DOHH2 (cell line): ENCODE measurements at regions not wholly inside any gene's neighbourhood (a gene's known extent, or its start where the extent isn't known, plus 50 kb on each side); places are given as distances from the start of the nearest gene placed in this dataset.

Experiments used
- CTCF ChIP-seq: fragments of 200-600 bp; sonication (generic); IDR thresholded peaks from one replicate; pipeline ENCODE4 v1.5.1; 2014; ENCODE audit warnings: antibody characterized with exemption, mild to moderate bottlenecking, low read depth, low read length; ENCODE audit not compliant: poor library complexity, severe bottlenecking
- EZH2phosphoT487 ChIP-seq: fragments of 200-600 bp; sonication (generic); IDR thresholded peaks from 2 replicates; pipeline ENCODE4 v1.6.1; 2017; ENCODE audit warnings: borderline replicate concordance, mild to moderate bottlenecking, antibody characterized with exemption, low read length, moderate library complexity, mixed read lengths

DNA sequence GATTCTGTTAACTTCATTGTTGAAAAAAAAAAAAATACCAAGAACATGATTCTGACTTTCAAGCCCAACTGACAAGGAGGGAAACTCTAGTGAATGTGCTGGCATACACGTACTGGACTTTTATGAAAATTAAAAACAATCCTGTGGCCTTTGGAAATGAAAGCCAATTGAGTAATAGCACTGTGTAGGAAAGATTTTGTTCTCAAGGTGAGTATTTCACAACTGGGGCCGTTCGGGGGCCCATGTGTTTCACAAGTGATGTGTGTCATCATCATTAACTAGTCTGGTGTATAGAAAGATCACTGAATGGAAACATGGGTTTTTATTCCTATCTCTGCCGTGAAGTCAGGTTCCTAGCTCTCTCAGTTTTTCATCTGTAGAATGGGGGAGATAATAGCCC lies 605.0 kb upstream of the CLINT1 start:
- no peak for TF ChIP-seq CTCF
- no peak for TF ChIP-seq EZH2phosphoT487
